Stomach (tissue), 4 donors: ENCODE measurements at regions not wholly inside any gene's neighbourhood (a gene's known extent, or its start where the extent isn't known, plus 50 kb on each side); places are given as distances from the start of the nearest gene placed in this dataset.

Experiments
- EP300 ChIP-seq: sonication (generic); formaldehyde crosslinking; IDR thresholded peaks from one replicate; pipeline ENCODE4 v1.6.1; 2017; ENCODE audit warnings: antibody characterized with exemption
- POLR2A ChIP-seq, 4 donors: fragments of 450-650 bp; IDR thresholded peaks; one replicate each; pipeline ENCODE4 v1.6.1; 2016; ENCODE audit warnings: antibody characterized with exemption in 4 of 4, control low read depth in 2 of 4, mild to moderate bottlenecking in 1 of 4, moderate library complexity in 1 of 4
- POLR2AphosphoS5 ChIP-seq, 3 donors: sonication (generic); formaldehyde crosslinking; IDR thresholded peaks; one replicate each; pipeline ENCODE4 v1.6.1; 2016; ENCODE audit warnings: antibody characterized with exemption in 3 of 3
- TF ChIP-seq, protein P1 (sequence below), 7 experiments: fragments of 450-650 bp in 4 of 7; fragments of 200-600 bp in 3 of 7; sonication (generic) in 3 of 7; IDR thresholded peaks; one replicate each; pipeline ENCODE4 v1.5.1; 2016 to 2019; ENCODE audit warnings: antibody characterized with exemption in 7 of 7, control low read depth in 2 of 7, mild to moderate bottlenecking in 1 of 7

DNA sequence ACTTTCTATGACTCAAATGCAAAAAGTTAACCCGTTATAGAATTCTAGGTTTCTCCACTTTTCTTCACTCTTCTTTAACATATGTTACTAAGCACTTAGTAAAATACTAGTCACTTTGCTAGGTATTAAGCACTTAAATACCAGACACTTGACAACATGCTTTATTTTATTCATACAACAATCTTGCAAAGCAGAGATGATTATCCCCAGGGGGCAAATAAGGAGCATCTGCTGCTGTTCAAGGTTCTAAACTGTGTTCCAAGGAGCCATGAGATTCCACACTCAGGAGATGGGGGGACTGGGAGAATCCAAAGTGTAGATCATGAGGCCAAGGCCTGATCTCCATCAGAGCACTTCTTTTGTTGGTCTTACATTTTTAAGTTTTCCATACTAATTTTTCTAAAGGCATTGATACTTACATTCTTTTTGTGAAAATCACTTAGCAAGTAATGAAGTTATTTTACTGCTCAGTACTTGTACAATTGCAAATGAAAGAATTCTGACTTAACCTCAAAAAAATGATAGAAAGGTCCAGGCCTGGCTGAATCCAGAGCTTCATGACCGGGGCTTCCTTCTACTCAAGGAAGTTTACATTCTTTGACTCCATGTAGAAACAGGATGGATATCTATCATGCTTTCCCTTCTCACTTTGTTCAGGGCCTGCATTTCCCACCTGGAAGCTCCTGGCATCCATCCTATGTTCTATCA is 504.4 kb upstream of the WWC1 start:
- TF ChIP-seq, protein P1, sequence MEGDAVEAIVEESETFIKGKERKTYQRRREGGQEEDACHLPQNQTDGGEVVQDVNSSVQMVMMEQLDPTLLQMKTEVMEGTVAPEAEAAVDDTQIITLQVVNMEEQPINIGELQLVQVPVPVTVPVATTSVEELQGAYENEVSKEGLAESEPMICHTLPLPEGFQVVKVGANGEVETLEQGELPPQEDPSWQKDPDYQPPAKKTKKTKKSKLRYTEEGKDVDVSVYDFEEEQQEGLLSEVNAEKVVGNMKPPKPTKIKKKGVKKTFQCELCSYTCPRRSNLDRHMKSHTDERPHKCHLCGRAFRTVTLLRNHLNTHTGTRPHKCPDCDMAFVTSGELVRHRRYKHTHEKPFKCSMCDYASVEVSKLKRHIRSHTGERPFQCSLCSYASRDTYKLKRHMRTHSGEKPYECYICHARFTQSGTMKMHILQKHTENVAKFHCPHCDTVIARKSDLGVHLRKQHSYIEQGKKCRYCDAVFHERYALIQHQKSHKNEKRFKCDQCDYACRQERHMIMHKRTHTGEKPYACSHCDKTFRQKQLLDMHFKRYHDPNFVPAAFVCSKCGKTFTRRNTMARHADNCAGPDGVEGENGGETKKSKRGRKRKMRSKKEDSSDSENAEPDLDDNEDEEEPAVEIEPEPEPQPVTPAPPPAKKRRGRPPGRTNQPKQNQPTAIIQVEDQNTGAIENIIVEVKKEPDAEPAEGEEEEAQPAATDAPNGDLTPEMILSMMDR (IDR thresholded peaks at IDR 0.05) = no peak
- TF ChIP-seq EP300 (no peak), POLR2A (IDR thresholded peaks at IDR 0.05) (no peak), POLR2AphosphoS5 (IDR thresholded peaks at IDR 0.05) (no peak)
